ENCODE measurements at regions not wholly inside any gene's neighbourhood (a gene's known extent, or its start where the extent isn't known, plus 50 kb on each side); places are given as distances from the start of the nearest gene placed in this dataset.

- TF ChIP-seq CTCF (IDR thresholded peaks at IDR 0.05) (no peak), POLR2A (IDR thresholded peaks at IDR 0.05) (no peak), POLR2AphosphoS5 (IDR thresholded peaks at IDR 0.05) (no peak), EP300 (IDR thresholded peaks at IDR 0.05) (no peak)
These were observed 118.4 kb upstream of the OBI1 start for GRCh38 chr13:78777396-78777795.

All from gastroesophageal sphincter (tissue), 3 donors.